Vagina (tissue), 2 donors: ENCODE measurements at regions not wholly inside any gene's neighbourhood (a gene's known extent, or its start where the extent isn't known, plus 50 kb on each side); places are given as distances from the start of the nearest gene placed in this dataset.

Experiments used
- CTCF ChIP-seq, 3 experiments: fragments of 450-650 bp in 2 of 3; fragments of 200-600 bp in 1 of 3; sonication (generic) in 1 of 3; IDR thresholded peaks; one replicate each; pipeline ENCODE4 v1.5.1; 2017 to 2019; ENCODE audit warnings: antibody characterized with exemption in 3 of 3, mild to moderate bottlenecking in 2 of 3, moderate library complexity in 2 of 3
- POLR2A ChIP-seq, 2 donors: fragments of 450-650 bp; IDR thresholded peaks; one replicate each; pipeline ENCODE4 v1.6.1; 2017; ENCODE audit warnings: antibody characterized with exemption in 2 of 2, mild to moderate bottlenecking in 2 of 2, moderate library complexity in 2 of 2
- POLR2AphosphoS5 ChIP-seq, 2 donors: sonication (generic); formaldehyde crosslinking; IDR thresholded peaks; one replicate each; pipeline ENCODE4 v1.9.0; 2017; ENCODE audit warnings: antibody characterized with exemption in 2 of 2, mild to moderate bottlenecking in 2 of 2, low read depth in 1 of 2; ENCODE audit not compliant: insufficient read depth in 1 of 2

- TF ChIP-seq POLR2AphosphoS5 (IDR thresholded peaks at IDR 0.05; ENCODE audit: insufficient read depth in 1 of 2, low read depth in 1 of 2) (no peak), POLR2A (IDR thresholded peaks at IDR 0.05) (no peak), CTCF (IDR thresholded peaks at IDR 0.05) (no peak)
These were observed 1428.6 kb downstream of the MAT2B start for GRCh38 chr5:164934039-164934438.
